Embryonic facial prominence (tissue), 1 donor: ENCODE measurements at regions not wholly inside any gene's neighbourhood (a gene's known extent, or its start where the extent isn't known, plus 50 kb on each side); places are given as distances from the start of the nearest gene placed in this dataset.
"Not testable (repeated sequence)": the region's sequence is repeated elsewhere in the genome, so short reads cannot be mapped to it uniquely, and the experiment has no call there.

ENCODE experiments used
- DNase-seq: peaks from one replicate; pipeline ENCODE4 v3.0.0-alpha.2; 2016; ENCODE audit errors: extremely low spot score

DNA sequence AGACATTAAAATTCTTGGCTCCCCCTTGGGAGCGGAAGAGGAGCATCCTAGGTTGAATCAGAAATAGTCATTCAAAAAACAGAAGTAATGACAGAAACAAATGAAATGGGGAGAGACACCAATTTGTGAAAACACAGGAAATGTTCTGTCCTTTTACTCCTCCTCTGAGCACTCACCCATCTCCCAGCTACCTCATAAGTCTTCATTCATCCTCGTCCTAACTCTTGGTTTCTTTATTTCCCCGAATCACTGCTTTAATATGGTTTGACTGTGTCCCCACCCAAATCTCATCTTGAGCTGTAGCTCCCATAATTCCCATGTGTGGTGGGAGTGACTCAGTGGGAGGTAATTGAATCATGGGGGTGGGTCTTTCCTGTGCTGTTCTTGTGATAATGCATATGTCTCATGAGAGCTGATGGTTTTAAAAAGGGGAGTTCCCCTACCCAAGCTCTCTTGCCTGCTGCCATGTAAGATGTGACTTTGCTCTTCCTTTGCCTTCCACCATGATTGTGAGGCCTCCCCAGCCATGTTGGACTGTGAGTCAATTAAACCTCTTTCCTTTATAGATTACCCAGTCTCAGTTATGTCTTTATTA is 579.7 kb upstream of the CBLB start:
- not testable (repeated sequence) for DNase-seq

DNA sequence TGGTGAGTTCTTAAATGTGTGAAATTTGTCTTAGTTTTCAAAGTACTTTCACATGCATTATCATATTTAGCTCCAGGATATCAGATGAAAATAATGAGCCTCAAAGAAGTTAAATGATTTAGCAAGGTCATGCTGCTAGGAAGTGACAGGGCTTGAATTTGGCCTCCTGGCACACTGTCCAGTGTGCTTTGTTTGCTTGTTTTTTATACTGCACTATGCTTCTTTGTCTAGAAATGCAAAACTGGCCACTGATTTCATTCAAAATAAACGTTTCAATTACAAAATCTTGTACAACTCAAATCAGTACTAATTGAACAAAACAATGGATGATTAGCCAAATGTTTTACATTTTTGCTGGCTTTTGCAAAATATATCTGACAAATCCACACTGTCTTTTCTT is 583.3 kb upstream of the CBLB start:
- DNase-seq, result no peak

DNA sequence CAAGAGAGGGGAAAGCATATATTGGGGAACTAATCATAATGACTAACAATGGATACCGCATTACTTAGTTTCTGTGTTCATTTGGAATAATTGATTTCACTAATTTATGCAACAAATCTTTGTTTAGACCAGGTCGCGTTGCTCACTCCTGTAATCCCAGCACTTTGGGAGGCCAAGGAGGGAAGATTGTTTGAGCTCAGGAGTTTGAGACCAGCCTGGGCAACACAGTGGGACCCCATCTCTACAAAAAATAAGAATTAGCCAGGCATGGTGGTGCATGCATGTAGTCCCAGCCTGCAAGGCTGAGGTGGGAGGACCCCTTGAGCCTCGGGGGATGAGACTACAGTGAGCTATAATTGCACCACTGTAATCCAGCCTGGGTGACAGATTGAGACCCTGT is 585.7 kb upstream of the CBLB start:
- no peak for DNase-seq

DNA sequence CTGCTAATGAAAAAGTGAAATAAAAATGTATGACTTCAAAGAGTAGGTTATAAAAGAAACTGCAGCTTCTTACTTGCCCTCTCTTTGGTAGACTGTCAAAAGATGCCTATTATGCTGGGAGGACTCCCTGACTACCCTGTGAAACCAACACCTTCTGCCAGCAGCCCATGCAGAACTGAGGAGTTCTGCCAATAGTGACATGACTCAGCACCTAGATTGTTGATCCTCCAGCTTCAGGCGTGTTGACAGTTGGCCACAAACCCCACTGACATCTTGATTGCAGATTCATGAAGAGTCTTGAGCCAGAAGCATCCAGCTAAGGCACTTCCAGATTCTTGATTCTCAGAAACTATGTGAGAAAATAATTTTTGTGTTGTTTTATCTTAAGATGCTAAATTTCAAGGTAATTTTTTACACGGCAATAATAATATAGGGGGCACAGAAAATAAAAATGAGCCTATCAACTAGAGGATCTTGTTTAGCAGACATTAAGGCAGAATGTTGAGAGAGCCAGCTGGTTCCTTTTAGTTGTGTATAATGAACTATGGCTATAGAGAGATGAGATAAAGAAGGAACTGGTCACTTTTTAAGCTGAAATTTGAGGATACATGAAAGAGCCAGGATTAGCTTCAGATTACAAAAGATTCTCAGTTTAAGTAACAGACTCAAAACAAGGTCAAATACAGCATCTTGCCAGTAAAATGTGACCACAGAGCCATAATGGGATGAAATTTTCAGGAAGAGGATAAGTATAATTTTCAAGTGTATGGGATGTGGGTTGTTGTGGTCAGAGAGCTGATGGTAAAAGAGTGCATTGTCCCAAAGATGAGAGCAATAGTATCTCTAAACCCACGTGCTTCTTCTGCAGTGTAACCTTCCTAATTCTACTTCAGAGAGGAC is 588.7 kb upstream of the CBLB start:
- DNase-seq, result no peak

DNA sequence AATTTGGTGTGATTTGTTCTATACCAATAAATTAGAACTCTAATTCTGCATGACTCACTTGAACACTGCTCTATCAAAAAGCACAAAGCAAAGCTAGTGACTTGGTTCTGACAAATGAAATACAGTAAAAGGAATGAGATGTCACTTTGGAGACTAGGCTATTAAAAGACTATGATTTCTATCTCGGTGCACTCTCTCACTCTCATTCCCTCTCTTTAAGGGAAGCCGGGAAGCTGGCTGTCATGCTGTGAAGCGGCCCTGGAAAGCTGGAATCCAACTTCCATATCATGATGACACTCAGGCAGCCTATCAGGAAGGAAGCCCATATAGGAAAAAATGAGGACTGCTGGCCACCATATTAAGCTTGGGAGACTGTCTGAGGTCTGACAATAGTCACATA is 590.1 kb upstream of the CBLB start:
- no peak for DNase-seq

DNA sequence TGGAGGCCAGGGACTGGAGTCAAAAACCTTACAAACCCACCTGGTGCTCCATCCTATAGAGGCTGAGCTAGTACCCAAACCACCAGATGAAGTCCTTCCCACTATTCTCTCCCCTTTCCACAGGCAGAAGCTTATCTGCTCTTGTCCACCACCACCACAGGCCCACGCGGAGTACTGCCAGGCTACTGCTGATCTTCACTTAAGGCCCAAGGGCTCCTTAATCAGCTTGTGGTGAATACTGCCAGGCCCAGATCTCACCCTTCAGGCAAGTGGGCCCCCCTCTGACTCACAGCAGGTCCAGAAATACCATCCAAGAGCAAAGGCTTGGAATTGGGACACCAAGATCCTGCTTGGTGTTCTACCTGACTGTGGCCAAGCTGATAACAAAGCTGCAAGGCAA is 598.1 kb upstream of the CBLB start:
- DNase-seq, result no peak

DNA sequence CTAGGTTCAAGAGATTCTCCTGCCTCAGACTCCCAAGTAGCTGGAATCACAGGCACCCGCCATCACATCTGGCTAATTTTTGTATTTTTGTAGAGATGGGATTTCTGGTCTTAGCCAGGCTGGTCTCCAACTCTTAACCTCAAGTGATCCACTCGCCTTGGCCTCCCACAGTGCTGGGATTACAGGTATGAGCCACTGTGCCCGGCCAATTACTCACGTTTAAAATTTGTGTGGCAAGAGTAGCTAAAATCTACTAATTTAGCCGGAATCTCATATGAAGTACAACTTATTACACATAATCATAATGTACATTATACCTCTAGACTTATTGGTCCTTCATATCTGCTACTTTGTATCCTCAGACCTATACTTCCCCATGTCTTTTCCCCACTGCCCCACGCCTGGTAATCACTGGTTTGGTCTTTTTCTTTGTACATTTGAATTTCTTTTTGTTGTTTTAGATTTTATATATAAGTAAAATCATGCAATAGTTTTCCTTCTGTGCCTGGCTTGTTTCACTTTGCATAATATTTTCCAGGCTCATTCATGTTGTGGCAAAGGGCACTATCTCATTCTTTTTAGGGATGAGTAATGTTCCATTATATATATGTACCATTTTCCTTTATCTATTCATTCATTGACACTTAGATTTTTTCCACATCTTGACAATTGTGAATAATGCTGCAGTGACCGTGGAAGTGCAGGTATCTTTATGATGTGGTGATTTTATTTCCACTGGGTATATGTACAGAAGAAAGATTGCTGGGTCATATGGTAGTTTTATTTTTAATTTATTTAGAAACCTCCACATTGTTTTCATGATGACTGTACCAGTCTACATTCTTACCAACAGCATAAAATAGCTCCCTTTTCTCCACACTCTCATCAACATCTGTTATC is 605.0 kb upstream of the CBLB start:
- no peak for DNase-seq

DNA sequence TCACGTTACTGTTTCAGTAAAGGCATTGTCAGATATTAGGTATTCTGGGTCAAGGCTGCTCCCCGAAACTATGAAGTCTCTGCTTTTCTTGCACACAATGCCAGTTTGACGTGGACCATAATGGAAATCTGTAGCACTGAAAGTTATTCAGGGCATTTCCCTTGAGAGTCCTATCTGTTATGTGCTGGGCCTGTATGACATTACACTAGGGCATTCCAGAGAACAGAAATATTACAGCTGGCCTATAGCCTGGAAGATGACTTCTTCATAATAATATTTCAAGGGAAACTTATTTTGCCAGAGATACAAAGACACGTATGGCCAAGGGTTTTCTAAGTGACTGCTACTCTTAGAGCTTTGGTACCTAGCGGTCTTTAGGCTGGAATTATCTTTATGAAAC is 613.6 kb upstream of the CBLB start:
- DNase-seq, result no peak

DNA sequence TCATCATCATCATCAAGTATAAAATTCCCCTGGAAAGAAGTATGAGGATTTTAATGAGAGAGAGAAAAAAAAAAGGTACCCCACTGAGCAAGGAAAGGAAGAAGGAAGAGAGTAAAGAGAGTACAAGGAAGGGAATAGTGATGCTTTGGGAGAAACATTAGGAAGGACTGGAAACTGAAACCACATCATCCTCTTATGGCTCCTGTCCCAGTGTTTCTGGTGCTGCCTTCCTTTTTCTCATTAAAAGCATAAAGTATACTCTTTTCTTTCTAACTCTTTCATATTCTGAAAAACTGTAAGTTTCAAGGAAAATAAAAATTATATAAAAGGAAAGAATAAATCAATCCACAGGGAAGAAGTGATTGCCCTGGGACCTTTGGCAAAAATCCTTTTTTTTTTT is 616.4 kb upstream of the CBLB start:
- DNase-seq, result no peak

DNA sequence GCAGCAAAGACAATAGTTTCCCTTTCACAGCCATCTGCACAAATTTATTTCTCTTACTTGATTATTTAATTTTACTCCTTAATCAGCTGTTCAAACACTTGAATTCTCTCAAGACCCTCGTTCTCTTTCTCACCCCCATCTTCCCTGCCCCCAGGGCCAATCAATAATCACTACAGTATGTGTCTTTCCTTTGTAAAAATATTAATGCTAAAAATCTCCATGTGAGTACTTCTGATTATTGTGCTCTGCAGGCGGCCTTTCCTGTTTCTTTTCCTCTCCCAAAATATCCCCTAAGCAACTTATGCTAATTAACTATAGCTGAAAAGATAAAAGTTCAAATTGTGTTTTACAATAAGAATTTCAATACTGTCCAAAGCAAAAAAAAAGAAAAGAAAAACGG is 617.0 kb upstream of the CBLB start:
- DNase-seq, result no peak

DNA sequence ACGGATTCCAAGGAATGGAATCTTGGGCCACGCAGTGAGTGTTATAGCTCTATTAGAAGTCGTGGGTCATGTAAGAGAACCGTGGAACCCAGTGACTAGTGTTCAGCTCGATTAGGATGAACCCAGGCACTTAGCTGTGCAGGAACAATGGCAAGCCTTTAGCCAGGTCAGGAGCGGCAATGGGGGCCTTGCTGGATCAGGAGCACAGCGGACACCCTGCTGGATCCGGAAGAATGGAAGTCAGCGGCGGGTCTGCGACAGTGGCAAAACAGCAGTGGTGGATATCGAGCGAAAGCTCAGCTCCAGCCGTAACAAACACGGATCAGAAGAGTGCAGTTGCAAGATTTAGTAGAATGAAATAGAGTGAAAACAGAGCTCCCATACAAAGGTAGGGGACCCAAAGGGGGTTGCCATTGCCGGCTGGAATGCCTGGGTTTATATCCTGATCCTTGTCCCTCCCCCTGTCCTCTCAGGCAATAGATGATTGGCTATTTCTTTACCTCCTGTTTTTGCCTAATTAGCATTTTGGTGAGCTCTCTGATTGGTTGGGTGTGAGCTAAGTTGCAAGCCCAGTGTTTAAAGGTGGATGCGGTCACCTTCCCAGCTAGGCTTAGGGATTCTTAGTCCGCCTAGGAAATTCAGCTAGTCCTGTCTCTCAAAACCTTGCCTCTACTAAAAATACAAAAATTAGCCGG is 618.3 kb upstream of the CBLB start:
- DNase-seq, result not testable (repeated sequence)

DNA sequence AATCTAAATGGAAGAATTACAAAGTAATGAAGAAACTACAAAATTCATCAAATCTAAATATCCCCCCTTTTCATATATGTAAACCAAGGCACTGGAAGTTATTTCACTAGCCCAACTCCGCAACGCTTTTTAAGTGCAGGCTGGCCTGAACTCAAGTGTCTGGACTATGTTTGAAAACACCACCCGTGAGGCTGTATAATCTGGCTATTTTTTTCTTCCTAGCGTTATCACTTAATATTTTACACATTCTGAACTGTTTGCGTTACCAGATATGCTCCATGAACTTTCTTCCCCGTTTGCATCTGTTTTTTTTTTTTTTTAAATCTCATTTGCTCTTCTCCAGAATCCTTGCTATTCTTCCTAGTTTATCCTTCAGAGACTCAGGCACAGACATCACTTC is 619.5 kb upstream of the CBLB start:
- no peak for DNase-seq

DNA sequence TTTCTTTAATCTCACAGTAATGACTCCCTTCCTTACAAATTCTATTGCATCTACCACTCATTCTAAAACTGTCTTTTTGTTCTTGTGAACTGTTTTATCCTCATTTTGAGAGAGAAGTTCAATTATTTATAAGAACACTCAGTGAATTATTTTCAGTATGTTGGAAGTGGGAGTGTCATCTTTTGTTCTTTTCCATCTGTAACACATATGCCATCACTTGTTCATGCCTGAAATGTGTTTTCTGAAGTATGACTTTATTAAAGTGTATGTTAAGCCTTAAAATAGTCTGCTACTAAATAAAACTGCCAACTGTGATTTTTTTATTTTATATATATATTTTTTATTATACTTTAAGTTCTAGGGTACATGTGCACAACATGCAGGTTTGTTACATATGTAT is 623.0 kb upstream of the CBLB start:
- DNase-seq, result no peak

DNA sequence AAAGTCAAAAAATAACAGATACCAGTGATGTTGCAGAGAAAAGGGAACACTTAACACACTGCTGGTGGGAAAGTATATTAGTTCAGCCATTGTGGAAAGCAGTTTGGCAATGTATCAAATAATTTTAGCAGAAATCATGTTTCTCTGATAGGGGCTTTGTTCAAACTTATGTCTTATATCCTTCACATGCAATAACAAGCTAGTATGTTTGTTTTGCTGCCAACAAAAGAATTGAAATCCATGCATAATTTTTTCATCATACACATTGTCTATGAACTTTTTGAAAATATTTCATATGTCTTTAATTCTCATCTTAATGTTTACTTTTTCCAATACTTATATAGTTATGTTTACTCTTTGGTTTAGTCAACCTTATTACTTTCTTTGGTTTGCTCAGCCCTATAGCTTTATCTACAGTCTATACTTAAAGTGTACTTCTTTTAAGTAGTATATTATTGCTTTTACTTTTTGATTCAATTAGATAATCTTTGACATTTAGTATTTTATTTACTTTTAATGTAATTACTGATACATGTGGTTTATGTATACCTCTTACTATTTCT is 639.6 kb upstream of the CBLB start:
- DNase-seq, result no peak

DNA sequence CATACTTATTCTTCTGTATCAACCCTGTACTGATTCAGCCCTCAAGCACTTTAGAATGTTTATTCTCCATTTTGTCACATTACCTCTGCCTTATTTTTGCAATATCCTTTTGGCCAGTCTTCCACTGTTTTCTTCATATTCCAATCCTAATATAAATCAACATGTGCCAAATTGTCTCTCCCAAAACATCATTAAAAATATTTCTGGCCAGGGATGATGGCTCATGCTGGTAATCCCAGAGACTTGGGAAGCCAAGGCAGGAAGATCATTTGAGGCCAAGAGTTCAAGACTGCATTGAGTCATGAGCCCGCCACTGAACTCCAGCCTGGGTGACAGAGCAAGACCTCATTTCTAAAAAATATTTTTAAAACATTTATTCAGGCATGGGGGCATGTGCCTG is 641.4 kb upstream of the CBLB start:
- no peak for DNase-seq

DNA sequence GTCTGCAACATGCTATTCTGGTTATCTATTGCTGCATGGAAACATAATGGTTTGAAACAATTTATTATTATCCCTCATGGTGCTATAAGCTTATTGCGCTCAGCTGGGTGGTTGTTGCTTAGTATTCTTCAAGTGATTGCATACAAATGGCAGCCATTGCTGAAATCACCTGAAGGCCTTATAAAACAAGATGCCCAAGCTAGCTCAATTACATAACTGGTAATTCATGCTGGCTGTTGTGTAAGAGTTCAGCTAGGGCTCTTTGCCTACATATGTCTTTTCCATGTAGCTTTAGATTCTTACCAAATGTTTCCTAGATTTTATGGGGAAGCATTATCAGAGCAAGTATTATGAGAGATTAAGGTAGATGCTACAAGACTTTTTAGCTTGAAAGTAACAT is 644.0 kb upstream of the CBLB start:
- DNase-seq, result no peak

DNA sequence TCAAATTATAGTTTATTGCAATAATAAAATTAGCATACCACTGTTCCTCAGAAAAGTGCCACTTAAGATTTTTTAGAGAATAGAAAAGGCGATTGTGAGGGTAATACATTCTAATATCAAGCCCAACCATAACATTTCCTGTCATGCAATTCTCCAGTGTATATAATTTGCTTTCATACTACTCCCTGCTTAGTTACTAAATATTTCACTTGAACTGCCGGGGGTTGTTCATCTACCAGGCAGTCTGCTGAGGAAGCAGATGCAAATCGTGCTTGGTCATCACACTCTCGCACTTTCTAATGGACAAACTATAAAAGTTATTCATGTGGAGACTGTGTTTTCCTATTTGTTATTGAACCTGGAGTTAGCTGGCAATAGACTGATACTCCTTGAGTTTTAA is 645.6 kb upstream of the CBLB start:
- DNase-seq, result no peak

DNA sequence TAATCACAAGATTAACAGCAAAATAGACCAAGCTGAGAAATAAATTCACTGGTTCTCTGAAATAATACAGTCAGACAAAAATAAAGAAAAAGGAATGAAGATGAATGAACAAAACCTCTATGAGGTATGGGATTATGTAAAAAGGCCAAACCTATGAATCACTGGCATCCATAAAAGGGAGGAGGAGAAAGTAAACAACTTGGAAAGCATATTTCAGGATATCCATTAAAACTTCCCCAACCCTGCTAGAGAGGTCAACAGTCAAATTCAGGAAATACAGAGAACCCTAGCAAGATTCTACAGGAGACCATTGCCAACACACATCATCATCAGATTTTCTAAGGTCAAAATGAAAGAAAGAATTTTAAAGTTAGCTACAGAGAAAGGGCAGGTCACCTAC is 649.7 kb upstream of the CBLB start:
- no peak for DNase-seq

DNA sequence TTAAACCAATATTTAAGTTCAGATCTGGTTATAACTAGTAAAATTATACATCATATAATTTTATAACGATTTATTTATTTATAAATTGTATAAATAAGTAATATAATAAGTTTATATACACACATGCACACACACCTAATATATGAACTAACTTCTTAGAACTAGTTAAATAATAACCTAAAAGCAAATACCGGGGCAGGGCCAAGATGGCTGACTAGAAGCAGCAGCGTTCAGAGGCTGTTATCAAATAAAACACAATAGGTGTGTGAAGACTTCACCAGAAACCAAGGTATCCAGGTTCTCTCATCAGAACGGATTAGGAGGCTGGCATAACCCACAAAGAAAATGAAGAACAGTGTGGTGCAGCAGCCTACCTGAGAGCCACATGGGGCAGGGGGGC is 653.6 kb upstream of the CBLB start:
- DNase-seq, result no peak

DNA sequence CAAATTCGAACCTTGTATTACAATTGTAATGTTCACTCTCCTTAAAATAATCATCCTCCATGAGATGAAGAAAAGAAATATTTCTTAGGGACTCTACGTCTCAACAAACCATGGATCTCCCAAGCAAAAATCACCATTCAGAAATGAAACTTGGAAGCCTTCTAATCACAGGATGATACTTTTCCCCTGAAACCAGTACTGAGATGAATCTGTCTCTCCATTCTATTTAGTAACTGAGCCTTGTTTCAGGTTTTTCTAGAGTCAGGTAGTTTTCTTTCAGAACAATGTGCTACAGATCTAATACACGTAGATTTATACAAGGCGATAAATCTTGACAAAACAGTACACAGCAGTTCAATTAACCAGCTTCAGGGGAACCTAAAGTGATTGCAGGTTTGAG is 660.1 kb upstream of the CBLB start:
- DNase-seq, result no peak

DNA sequence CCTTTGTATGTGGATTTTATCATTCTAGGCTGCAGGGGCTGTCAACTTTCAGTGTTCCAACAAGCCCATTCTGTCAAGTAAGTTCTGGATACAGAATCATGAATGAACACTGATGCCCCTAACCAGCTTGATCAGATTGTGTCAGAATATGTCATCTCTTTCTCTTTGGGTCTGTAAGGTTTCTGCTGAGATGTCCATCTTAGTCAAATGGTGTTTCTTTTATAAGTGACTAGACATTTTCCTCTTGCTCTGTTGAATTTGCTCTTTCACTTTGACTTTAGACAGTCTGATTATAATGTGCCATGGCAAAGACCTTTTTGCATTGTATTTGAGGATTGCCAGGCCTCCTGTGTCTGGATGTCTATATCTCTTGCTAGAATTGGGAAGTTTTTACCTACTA is 660.9 kb upstream of the CBLB start:
- DNase-seq, result no peak

DNA sequence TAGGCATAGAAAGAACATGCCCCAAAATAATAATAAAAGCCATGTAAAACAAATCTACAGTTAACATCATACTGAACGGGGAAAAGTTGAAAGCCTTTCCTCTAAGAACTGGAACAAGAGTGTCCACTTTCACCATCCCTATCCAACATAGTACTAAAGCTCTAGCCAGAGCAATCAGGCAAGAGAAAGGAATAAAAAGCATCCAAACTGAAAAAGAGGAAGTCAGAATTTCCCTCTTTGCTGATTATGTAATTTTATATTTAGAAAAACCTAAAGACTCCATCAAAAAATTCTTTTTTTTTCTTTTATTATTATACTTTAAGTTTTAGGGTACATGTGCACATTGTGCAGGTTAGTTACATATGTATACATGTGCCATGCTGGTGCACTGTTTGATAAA is 661.6 kb upstream of the CBLB start:
- no peak for DNase-seq
